ENCODE measurements at regions not wholly inside any gene's neighbourhood (a gene's known extent, or its start where the extent isn't known, plus 50 kb on each side); places are given as distances from the start of the nearest gene placed in this dataset.

- Histone ChIP-seq H3K4me1 (no peaks in the 10 kb centered on the region), H3K4me3 (ENCODE audit: low read depth, low read length) (no peak overlapping the region), H3K27me3 (0 out of 2 replicates have a peak, but pooled peaks cover 3% of the 10 kb centered on the region), H3K9me3 (no peaks in the 10 kb centered on the region), H3K36me3 (no peaks in the 10 kb centered on the region)
- DNase-seq = no peak
- no peak for TF ChIP-seq CTCF (IDR thresholded peaks at IDR 0.05; ENCODE audit: low read depth, low read length)
These were observed 91.0 kb upstream of the C9orf72 start for GRCh38 chr9:27664121-27664779.

- TF ChIP-seq CTCF (IDR thresholded peaks at IDR 0.05; ENCODE audit: low read depth, low read length) = no peak
- no peaks in the 10 kb centered on the region for H3K4me1 ChIP-seq
- 0 out of 2 replicates have a peak, but pooled peaks cover 3% of the 10 kb centered on the region for H3K27me3 ChIP-seq
- no peaks in the 10 kb centered on the region for H3K36me3 ChIP-seq
- H3K9me3 ChIP-seq = no peaks in the 10 kb centered on the region
- DNase-seq = no peak
- no peak overlapping the region for H3K4me3 ChIP-seq (ENCODE audit: low read depth, low read length)
These were observed 91.9 kb upstream of the C9orf72 start for GRCh38 chr9:27665136-27665535.

- Histone ChIP-seq H3K4me3 (ENCODE audit: low read depth, low read length) (no peak overlapping the region), H3K27me3 (no peaks in the 10 kb centered on the region), H3K4me1 (peaks cover under 1% of the 10 kb centered on the region; the same call in 1 of the 2 replicates), H3K36me3 (no peaks in the 10 kb centered on the region), H3K9me3 (no peaks in the 10 kb centered on the region)
- no peak for TF ChIP-seq CTCF (IDR thresholded peaks at IDR 0.05; ENCODE audit: low read depth, low read length)
- no peak for DNase-seq
These were observed 95.0 kb upstream of the C9orf72 start for GRCh38 chr9:27668280-27668679.

GRCh38 chr9:27671636-27672035 lies 98.4 kb upstream of the C9orf72 start:
- no peak for DNase-seq
- Histone ChIP-seq H3K27me3 (no peaks in the 10 kb centered on the region), H3K4me3 (ENCODE audit: low read depth, low read length) (no peak overlapping the region), H3K36me3 (no peaks in the 10 kb centered on the region), H3K9me3 (no peaks in the 10 kb centered on the region), H3K4me1 (peaks cover 4% of the 10 kb centered on the region; the same call in 1 of the 2 replicates)
- no peak for TF ChIP-seq CTCF (IDR thresholded peaks at IDR 0.05; ENCODE audit: low read depth, low read length)

GRCh38 chr9:27672718-27673117 lies 99.4 kb upstream of the C9orf72 start:
- Histone ChIP-seq H3K4me1 (peaks cover 4% of the 10 kb centered on the region; the same call in 1 of the 2 replicates), H3K27me3 (no peaks in the 10 kb centered on the region), H3K4me3 (ENCODE audit: low read depth, low read length) (no peak overlapping the region), H3K36me3 (no peaks in the 10 kb centered on the region), H3K9me3 (no peaks in the 10 kb centered on the region)
- TF ChIP-seq CTCF (IDR thresholded peaks at IDR 0.05; ENCODE audit: low read depth, low read length) = no peak
- no peak for DNase-seq

- no peaks in the 10 kb centered on the region for H3K27me3 ChIP-seq
- peaks cover 4% of the 10 kb centered on the region; the same call in 1 of the 2 replicates for H3K4me1 ChIP-seq
- no peak overlapping the region for H3K4me3 ChIP-seq (ENCODE audit: low read depth, low read length)
- DNase-seq = no peak
- no peak for TF ChIP-seq CTCF (IDR thresholded peaks at IDR 0.05; ENCODE audit: low read depth, low read length)
- no peaks in the 10 kb centered on the region for H3K9me3 ChIP-seq
- H3K36me3 ChIP-seq = no peaks in the 10 kb centered on the region
These were observed 100.4 kb upstream of the C9orf72 start for GRCh38 chr9:27673641-27674040.
